Activated gamma-delta T cell treated with anti-CD3 and anti-CD28 coated beads, Interleukin-2, amount 50 U/mL, for 16 hours (primary cell): ENCODE measurements at regions not wholly inside any gene's neighbourhood (a gene's known extent, or its start where the extent isn't known, plus 50 kb on each side); places are given as distances from the start of the nearest gene placed in this dataset.
"Not testable (repeated sequence)": the region's sequence is repeated elsewhere in the genome, so short reads cannot be mapped to it uniquely, and the experiment has no call there.

Source experiments
- DNase-seq: peaks from one replicate; pipeline ENCODE4 v3.0.0-alpha.2; 2020; ENCODE audit warnings: low read depth

DNA sequence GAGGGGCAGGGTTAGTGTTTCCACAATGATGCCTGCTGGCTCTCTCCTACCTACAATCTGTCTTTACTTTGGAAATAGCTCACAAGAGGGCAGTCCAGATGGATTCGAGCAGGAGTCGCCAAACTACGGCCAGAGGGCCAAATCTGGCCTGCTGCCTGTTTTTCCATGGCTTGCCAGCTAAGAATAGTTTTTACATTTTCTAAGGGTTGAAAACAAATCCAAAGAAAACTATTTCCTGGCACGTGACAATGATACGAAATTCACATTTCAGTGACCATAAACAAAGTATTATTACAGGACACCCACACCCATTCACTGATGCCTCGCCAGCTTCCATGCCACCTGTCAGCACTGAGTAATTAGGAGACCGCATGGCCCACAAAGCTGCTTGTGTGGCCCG, 162.9 kb upstream of the WWC1 start:
- DNase-seq = no peak

DNA sequence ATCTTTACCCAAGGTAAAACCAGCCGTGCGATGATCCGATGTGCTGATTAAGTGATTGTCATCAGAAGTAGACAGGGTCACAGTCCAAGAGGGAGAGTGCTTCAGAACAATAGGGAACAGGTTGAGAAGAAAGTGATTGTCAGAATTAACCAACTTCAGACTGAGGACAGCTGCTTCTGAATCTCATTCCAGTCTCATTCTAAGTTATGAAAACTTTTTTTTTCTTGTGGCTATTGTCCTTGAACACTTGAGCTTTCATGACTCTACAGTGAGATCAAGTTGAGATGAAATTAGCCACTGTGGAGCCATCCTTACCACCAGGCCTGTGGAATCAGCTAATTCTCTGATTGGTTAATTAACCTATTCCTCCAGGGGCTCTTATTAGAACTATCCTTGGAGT, 159.9 kb upstream of the WWC1 start:
- DNase-seq = no peak

DNA sequence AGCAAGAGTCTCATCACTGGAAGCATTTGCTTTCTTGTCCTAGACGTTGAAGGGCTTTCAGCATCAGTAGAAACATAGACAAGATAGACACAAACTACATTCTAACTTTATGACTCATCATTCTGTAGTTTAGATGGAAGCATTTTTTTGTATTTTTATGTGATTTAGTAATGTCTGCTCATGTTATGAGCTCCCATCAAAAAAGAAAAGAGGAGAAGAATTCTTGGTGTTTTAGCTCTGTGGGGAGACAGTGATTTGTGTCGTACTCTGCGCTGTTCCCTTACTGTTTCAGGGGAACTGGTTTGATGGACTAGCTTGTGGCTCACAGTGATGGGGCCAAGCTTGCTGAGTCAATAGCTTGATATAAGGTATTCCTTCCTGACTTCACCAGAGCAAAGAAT, 159.2 kb upstream of the WWC1 start:
- no peak for DNase-seq

DNA sequence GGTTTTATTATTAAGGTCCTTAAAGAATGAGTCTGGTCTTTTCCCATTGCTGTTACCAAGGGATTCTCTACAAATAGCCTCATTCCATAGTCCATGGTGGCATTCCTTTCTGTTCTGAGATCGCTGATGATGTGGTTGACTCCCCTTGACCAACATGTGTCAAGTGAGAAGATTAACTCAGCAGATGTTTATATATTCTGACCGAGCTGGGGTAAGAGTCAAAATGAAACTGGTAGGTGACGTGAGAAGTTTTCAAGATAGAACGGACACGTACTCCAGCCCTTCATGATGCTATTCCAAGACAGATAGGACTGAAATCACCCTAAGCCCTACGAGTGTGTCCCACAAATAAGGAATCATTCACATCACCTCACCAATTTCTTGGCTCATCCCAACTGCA, 155.5 kb upstream of the WWC1 start:
- no peak for DNase-seq

DNA sequence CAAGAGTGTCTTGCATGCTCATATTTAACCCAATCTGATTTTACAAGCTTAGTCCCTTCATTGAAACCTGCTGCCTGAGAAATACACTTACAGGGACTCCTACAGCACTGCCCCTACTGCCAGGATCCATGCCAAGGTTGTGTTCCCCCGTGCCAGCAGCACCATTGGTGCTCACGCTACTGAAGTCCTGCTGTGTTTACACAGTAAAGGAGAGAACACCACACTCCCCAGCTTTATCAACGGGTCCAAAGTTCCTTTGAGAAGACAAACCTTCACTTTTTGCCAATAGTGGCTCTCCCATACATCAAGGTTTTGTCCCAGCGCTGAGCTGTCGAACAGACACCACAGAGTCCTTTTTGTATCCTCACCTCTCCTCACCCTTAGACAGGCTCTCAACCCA, 155.1 kb upstream of the WWC1 start:
- no peak for DNase-seq

DNA sequence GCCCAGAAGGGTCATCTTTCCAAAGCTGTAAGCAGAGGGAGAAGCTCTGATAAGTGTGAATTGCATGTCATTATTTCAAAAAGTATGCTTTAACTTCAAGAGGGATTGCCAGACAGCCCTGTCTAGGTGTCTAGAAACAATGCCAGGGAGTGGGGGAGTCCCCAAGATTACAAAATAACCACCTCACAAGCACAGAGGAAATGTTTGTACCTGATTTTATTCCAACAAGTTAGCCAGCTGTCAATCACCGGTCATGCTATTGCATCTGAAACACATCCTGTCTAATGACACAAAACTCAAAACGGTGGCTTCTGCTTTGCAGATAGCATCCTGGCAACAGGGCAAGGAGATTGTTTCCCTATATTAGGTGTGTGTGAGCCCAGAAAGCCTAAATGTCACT, 154.2 kb upstream of the WWC1 start:
- DNase-seq = no peak

DNA sequence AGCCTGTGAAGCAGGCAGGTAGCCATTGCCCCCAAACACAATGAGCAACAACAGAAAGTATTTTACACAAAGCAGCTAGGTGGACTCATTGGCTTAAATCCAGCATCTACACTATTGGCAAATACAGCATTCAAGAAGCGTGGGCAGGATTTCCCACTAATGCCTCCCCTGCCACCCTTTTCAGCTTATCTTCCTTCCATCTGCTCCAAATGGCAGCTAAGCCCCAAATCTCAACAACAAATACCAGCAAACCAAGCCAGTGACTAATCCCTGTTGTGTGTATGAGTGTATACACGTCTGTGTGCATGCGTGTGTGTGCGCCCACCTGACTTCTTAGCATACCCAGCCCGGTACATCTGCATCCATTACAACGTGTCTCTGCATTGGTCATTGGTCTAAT, 151.2 kb upstream of the WWC1 start:
- no peak for DNase-seq

DNA sequence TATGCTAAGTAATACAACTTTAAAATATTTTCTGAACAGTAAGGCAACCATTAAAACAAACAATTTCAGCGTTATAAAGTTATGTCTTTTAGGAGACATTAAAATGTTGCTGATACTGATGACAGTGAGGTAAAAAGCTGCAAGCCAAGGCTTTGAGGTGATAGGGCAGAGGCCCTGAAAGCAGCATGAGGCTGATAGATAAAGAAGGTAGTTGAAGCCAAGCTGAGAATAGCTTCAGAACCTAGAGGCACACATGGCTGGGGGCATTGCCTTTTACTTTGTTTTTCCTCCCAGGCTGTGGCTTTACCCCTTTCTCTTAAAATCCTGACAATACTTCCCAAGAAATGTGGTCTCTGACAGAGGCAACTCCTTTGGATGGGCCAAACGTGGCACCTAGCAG, 149.0 kb upstream of the WWC1 start:
- DNase-seq = no peak

DNA sequence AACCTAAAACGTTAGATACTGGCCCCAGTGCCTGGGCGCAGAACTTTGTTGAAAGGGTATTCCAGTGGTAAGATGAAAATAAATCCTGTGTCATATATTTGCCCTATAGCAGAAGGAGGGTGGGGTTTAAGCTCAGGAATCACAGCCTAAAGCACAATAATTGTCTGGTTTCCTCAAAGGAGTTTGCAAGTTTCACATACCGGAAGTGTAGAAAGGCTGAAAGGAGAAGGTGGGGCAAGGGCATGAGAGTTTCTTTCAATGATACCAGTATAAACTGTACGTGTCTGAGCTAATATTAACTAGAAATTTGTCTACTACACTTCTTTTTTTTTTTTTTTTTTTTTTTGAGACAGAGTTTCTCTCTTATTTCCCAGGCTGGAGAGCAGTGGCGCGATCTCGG, 147.9 kb upstream of the WWC1 start:
- DNase-seq = not testable (repeated sequence)

DNA sequence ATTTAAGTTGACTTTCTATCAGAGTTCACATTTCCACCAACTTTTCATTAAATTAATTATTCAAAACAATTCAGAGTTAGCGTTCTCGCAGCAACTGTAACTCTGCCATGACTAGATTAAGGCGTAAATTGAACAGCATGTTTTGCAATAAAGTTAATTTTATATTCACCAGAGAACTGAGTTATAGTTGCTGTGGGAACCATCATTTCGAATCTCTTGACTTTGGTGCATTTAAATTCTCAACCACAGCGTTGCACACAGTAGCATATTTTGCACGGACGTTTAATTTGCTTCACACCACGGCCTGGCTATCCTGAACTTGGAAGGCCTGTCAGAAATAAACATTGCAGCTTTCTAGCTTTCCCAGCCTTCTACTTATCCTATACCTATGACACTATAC, 144.3 kb upstream of the WWC1 start:
- DNase-seq = no peak

DNA sequence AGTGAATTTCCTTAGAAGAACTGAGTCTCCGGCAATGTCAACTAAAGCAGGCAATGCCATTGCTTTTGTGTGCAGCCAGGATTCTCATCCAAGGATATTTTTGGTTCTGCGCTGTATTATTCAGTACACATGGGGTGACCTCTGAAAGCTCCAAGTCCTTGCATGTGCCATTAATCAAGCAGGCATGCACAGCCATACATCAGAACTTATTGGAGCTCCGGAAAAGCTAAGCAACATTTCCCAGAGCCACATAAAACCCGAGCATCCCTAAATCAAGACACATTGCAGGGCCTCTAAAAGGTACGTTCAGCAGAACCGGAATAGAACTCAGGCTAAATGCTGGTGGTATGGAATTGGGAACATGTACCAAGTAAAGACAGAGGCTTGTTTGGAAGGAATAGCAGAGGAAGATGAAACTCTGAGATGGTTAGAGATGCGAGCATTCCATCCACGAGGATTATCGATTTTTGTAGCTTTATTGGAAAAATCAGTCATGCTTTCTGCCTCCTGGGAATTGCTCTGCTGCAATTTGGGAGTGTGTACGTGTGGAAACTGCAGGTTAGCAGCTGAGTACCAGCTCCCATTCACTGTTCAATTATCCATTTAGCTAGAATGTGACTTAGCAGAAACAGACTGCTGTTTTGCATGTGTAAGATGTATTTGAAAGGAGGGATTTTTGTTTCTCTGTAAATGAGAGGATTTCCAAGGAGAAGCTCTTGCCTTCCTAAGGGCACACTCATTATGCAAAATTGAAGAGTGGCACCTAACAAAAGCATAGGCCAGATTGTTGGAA, 143.7 kb upstream of the WWC1 start:
- DNase-seq = no peak

DNA sequence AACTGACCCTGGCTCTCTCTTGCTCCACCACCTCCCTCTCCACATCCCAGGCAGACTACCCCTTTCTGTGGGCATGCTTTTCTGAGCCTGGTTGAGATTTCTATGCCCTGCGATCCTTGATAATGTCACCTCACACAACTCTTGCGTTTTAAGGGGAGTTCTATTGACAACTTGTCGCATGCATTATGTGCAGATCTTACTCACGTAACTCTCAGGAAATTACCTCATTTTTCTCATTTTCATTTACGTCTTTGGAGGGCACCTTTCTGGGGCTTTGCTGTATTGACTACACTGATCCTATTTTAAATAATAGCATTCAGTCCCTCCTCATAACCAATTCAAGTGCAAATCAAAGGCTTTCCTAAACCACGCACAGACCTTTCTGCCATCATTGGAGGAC, 140.4 kb upstream of the WWC1 start:
- DNase-seq = no peak

DNA sequence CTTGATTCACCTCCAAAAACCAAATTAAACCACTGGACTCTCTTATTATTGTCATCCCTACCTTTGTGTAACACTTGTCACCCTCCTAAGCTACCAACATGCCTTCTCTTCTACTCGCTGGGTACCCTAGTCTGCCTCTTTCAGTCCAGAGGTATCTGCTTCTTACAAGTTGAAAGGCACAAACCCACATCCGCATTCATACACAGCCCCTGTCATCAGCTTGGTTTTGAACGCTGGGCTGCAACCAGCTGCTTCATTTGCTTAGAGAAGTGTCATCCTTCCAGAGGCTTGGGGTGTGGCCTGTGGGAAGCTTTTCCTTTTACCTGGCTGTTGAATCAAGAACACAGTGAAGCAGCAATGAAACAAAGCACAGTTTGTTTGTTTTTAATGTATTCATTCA, 138.8 kb upstream of the WWC1 start:
- DNase-seq = no peak

DNA sequence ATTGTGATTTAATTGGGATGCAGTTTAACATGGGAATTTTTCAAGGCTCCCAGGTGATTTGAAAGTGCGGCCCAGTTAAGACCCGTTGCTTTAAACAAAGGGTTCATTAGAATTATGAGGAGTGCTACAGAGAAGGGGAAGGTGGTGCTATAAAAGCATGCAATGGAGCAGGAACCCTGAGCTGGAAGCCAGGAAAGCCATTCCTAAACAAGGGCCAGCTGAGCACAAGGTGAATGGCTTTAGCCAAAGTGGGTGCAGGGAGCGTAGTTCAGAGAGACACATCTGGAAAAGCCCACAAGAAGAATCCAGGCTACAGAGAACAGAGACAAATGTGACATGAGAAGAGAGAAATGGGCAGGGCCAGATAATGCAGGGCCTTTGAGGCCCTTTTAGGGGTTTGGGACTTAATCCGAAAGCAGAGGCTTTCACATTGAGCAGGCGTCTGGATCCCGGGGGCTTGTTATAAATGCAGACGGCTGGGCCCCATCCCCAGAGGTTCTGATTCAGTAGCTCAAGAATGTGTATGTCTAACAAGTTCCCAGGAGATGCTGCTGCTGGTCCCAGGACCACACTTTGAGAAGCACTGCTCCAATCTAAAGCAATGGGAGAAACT, 138.1 kb upstream of the WWC1 start:
- no peak for DNase-seq

DNA sequence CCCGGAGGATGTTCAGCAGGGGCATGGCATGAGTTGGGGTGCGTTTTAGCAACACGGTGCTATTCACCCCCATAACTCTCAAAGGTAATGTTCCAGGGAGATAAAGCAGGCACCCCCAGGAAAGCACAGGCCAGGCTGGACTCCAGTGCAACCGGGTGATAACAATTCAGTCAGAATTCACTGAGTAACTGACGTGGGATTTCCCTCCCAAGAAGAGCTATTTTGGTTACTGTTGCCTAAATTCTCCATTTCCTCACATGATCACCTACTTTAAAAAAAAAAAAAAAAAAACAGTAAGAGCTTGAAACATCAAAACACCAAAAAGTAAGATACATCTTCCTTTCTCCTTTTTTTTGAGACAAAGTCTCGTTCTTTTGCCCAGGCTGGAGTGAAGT, 137.6 kb upstream of the WWC1 start:
- no peak for DNase-seq

DNA sequence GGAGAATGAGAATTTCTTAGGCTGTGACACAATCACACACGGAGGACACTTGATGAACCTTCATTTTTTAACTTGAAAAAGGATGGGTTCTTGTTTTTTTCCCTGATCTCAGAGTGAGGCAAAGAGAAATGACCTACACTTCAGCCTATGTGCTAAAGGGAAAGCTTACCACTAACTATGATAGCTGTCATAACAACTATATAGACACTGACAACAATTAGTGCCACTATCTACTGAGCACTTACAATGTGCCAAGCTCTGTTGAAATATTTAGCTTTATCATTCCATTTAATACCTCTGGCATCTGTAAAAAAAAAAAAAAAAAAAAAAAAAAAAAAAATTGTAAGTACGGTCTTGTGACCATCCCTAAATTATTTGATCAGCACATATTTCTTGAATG, 135.9 kb upstream of the WWC1 start:
- no peak for DNase-seq

DNA sequence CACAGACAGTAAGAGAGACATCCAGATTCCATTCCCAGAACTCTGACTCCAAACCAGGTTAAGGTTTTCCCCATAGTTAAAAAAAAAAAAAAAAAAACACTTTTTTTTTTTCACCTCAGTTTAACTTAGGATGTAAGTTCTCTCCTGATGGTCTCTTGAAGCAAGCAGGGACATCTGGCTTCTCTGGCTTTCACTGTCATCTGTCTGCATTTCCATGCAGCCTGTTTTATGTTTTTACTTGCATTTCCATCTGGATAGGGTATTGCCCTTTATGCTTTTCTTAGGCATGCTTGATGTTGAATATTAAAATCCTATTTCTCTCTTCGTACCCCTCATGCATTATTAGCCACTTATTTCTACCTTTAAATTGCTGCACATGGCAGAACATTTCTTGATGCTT, 135.3 kb upstream of the WWC1 start:
- no peak for DNase-seq

DNA sequence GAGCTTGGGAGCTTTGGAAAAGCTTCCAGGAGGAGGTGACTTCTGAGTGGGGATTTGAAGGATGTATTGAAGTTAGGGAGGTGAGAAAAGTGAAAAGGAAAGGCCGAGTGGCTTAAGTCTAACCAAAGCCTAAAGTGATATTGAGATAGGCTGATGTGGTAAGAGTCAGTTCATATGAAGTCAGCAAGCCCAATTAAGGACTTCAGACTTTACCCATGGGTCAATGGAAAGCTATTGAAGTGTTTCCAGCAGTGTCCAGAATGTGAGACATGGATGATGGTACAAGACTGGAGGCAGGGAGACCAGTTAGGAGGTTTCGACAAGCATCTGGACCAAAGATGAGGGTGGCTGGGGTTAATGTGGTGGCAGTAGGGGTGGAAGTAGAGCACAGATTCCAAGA, 134.3 kb upstream of the WWC1 start:
- no peak for DNase-seq

DNA sequence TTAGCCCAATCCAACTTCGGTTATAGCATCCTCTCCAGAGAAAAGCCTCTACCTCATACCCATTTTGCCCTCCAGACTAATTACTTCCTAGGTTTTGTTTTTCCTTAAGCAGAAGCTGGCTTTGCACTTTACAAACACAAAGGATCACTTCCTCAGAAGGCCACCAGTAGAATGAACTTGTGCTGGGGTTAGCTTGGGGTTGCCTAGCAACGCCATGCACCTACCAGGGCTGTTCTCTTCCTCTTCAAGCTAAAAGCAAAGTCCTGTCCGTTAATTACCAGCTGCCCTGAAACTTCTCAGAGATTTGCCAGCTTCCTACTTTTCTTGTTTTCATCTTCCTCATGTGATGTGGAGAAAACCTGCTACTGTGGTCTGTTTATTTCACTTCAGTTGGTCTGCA, 132.0 kb upstream of the WWC1 start:
- DNase-seq = no peak

DNA sequence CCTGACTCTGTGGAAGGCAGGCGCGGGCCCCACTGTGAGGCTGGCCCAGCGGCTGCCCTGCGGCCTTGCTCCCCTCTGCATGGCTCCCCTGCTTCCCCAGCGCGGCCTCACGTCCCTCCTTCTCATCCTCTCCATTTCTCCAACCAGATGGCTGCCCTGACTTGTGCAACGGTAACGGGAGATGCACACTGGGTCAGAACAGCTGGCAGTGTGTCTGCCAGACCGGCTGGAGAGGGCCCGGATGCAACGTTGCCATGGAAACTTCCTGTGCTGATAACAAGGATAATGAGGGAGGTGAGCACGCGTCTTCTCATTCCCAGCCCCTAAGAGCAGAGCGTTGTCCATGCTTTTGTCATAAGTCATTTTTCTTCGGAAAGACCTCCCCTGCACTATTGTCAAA, 129.0 kb upstream of the WWC1 start:
- no peak for DNase-seq

DNA sequence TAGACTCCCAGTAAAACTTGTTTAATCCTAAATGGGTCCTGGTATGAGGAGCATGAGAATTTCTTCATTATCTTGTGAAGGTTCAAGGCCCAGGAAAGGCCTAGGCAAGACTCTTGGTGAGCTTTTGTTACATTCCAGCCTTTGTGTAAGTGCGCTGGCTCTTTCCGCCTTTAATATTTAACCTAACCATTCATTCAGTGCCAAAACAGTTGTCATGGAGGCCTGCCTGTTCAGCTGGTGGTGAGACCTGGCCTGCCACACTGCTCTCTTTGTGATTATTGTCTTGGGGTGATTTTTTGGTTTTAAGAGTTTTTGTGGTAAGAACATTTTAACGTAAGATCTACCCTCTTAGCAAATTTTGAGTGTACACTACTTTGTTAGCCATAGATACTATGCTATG, 127.5 kb upstream of the WWC1 start:
- no peak for DNase-seq

DNA sequence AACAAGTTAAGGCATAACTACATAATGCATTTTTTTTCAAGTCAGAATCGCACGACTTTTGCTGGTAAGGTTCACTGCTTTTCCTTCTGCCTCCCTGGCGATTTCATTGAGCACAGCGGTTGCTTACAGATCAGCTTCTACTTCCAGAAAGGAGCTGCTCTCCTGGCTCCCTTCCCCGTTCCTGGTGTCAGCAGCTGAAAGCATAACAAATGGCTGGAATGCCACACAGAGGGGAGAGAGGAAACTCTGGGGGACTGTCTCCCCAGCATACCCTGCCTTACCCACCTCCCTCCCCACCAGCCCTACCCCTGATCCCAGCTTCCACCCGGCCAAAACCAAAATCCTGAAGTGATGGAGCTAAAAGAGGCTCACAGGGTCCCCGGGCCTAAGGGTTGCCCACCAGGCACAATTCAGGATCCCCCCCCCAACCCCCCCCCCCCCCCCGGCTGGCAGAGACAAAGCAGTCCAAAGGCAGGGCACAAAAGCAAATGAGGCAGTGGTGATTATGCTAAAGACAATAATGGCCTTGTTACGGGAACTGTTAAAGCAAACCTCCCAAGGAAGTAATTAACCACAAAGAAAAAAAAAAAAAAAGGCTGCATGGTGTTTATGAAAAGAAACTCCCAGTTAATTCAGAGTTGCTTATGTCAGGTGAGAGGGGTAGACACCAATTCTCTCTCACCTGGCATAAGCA, 126.1 kb upstream of the WWC1 start:
- no peak for DNase-seq

DNA sequence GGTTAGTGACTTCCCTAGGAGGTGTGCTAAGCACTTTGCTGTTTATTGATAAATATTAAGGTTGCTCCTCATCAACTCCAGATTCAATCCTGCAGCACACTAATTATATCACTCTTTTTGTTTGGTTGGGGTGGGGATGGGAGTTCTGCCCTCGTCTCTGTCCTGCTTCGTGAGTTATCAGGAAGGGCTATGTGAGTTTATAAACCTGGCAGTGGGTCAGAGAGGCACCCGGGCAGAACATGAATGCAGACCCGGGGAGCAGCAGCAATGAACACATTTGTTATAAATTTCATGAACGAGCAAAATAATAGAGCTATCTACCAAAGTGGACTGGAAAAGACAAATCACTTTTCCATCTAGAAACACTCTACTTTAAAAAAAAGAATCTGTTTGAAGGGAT, 125.5 kb upstream of the WWC1 start:
- no peak for DNase-seq

DNA sequence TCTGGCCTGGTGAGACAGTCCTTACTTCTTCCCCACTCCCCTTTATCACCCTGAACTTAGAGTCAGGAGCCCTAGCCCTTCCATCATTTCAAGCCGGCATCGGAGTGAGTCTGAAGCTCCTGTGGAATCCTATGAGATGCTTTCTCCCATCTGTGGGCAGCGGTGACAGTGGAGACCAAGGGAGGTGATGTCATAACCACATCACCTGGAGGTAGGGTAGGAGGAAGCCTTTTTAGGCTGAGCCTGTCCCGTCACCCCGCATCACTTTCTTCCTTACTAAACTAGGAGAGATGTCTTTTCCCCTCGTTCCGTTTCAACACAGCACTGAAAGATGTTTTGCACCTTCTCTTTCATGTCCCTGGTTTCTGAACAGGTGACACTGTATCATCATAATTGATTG, 124.1 kb upstream of the WWC1 start:
- no peak for DNase-seq
